GM21619 (cell line): ENCODE measurements at regions not wholly inside any gene's neighbourhood (a gene's known extent, or its start where the extent isn't known, plus 50 kb on each side); places are given as distances from the start of the nearest gene placed in this dataset.

Source experiments
- ATAC-seq: cut with Tn5 transposase; IDR thresholded peaks from one replicate; pipeline ENCODE4 v1.9.1; 2021; ENCODE audit not compliant: unreplicated experiment

DNA sequence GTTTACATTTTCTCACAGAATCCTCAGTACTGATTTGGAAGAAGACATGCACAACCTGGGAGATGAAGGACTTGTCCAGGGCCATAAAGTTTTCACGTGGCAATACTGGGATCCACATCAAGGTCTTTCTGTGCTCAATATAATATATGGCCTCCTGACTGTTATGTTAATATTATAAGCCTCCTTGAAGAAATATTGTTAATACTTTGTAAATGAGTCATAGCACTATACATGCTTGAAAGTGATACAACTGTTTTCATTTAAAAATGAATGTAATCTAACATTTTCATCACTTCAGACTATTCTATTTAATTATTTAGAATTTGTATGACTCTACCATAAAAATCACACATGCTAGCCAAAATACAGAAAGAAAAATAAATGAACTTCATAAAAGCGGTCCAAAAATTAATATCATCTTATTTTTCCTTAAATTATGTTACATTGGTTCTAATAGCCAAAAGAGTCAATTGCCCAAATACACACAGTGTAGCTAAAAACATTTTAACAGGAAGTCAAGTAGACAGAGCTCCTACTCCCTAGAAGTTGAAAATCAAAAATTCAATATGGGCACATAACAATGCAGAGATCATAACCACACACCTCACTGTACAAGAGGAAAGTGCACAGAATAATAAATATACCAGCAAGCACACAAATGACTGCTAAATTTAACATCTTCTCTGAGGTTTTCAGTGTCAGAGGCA is 188.0 kb upstream of the HDDC2 start:
- no peak for ATAC-seq

DNA sequence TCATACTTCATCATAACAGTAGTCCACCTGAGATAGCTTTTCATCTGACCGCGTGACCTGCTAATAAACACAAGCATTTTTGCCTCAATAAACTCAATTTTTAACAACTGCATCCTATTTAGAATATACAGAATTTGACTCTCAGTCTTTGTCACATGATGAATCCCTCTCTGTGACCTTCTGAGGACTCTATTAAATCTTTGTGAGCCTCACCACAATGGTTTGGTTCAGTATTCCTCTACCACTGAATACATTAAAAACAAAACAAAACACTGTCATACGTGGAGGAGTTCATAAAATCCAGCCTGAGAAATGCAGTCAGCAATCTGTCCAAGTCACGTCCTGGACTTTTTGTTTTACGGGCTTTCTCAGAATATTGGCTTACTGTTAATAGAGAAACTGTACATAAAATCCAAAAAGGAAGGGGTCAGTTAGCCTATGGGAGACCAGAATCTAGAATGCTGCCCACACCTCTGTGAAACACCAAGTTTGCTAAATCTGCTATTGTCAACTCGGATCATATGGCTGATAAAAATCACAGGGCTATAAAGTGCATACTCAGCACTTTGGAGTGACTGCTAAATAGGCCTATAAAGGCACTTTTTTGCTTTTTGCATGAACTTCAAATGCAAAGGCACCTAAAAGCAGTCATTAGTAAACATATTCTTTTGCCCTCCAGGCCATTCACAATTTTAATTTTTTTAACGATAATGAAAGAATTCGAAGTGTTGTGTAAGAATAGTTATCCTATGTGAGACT is 190.3 kb upstream of the HDDC2 start:
- ATAC-seq = no peak

DNA sequence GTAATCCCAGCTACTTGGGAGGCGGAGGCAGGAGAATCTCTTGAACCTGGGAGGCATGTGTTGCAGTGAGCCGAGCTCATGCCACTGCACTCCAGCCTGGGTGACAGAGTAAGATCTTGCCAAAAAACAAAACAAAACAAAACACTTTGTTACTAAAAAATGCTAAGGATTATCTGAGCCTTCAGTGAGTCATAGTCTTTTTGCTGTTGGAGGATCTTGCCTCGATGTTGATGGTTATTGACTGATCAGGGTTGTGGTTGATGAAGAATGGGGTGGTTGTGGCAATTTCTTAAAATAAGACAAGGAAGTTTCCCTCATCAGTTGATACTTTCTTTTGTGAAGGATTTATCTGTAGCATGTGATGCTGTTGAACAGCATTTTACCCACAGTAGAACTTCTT is 196.8 kb upstream of the HDDC2 start:
- no peak for ATAC-seq

DNA sequence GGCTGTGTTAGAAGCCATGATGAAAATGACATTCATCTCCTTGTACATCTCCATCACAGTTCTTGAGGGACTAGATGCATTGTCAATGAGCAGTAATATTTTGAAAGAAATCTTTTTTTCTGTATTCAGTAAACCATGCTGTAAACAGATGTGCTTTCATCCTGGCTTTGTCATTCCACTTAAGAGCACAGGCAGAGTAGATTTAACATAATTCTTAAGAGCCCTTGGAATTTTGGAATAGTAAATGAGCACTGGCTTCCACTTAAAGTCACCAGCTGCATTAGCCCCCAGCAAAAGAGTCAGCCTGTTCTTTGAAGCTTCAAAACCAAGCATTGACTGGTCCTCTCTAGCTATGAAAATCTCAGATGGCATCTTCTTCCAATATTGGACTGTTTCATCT is 197.8 kb upstream of the HDDC2 start:
- no peak for ATAC-seq

DNA sequence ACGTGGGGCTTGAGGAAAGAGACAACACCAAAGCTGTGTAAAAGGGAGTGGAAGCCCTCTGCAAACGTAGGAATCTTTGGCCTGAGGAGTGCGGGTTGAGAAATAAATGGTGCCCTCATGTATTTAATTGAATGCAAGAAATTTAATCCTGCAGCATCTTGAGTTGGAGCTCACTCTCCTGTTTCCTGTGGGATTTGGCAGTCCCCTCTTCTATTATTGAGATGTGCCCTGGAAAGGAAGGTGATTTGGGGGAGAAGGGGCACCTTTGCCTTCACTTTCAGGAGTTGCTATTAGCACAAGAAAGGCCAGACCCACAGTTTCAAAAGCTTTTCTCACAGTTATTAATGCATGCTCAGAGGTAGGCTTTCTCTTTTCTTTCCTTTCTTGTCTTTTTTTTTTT is 201.4 kb upstream of the HDDC2 start:
- no peak for ATAC-seq

DNA sequence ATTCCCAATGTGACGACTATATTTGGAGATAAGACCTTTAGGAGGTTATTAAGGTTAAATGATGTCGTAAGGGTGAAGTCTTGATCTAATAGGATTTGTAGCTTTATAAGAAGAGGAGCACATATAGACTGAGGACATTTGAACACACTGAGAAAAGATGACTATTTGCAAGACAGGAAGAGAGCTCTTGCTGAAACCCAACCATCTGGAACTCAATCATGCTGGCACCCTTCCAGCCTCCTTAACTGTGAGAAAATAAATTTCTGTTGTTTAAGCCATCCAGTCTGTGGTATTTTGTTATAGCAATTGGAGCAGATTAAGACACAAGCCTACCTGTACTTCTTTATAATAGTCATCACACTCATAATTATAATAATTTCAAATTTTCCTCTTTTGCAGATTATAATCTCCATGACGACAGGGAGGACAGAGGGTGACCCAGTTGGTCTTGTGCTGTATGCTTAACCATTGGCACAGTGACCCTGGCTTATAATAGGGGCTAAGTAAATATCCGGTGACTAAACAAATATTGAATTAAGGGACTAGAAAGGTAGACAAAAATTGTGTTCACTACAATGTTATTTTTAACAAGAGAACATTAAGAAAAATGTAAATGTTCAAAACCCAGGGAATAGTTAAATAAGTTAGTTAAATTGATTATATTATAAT is 206.4 kb upstream of the HDDC2 start:
- no peak for ATAC-seq

DNA sequence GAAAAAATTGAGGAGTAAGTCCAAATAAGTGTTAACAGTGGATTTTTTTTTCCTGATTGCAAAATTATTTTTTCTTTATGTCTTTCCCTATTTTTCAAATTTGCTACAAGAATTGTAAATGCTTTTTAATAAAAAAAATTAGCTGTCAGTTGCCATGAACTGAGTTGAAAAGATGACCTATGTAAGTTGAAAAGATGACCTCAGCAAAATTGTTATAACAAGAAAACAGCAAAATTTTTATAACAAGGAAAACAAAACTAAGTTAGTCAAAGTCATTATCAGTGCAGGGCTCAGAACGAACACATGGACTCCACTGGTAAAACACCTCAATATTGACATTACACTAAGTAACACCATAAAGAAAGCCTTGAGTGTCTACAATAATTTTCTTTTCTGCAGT is 207.0 kb upstream of the HDDC2 start:
- ATAC-seq = no peak

DNA sequence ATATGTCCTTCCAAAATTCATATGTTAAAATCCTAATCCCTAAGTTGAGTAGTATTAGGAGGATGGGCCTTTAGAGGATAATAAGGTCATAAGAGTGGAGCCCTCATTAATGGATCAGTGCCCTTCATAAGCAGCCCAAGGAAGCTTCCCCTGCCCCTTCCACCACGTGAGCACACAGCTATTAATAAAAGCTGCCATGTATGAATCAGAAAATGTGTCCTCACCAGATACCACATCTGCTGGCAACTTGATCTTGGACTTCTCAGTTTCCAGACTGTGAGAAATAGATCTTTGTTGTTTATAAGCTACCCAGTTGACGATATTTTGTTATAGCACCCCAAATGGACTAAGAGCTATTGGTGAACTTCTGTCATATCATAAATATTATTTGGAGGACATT is 207.7 kb upstream of the HDDC2 start:
- ATAC-seq = no peak

DNA sequence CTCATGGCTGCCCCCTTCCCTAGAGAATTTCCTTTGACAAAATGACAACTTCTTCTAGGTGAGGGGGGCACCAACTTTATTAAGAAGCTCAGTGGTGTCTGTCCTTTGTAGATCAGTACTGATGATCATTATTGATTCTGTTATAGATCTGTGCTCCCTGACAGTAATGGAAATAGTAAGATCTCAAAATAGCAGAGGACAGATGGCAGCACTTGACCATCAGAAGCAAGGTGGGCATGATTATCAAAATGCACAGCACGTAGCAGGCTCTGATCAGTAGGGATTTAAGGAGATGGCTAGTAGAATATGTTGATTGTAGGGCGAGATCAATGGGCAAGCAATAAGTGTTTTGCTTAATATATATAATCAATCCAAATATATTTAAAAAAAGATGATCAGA is 208.6 kb upstream of the HDDC2 start:
- ATAC-seq = no peak

DNA sequence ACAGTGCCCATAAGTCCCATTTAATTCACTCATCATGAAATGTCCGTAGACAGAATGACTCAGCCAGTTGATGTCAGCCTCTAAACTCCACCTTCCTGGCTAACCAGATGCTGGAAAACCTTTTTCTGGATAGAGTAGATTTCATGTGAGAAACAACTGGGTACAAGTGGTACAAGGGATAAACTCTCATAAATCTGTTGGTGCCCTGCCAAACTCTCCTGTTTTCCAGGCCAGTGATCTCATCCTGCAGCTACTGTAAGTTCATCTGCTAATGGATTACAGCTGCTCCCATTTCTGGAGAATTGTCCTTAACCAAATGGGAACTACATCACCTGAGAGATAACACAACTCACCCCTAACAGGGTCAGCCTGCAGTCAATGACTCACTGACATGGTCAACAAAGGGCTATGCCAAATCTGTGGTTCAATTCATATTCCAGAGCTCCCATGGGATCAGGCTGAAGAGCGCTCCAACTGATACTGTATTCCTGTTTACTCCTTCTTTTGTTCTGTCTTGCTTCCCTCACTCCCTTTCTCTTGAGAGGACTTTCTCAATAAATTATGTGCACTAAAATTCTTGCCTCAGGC is 210.1 kb upstream of the HDDC2 start:
- ATAC-seq = no peak

DNA sequence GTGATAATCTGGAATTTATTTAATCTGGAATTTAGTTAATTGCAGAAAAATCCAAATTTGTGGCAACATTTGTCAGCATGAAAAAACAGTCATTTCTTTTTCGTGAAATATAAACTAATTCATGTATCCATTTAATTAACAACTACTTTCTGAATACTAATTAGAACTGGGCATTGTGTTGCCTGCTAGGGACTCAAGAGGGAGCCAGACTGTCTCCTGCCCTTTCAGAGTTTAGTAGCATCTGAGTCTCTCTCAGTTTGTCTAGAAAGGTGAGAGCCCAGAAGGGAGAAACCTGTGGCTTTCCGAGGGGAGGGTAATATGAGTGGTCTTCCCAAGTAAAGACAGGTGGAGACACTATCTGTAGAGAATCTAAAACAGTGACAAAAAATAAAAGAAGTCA is 210.9 kb upstream of the HDDC2 start:
- peak; percentile 60 for ATAC-seq

DNA sequence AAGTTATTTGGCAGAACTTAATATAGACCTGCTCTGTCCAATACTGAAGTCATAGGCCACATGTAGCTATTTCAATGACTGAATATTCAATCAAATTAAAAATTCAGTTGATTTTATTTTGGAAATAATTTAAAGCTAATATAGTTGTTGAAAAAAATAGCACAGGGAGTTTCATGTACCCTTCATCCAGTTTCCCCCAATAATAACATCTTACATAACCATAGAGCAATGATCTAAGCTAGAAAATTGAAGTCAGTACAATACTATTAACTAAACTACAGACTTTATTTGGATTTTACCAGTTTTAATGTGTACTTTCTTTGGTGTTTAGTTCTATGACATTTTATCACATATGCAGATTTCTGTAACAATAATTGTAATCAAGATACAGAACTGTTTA is 212.2 kb upstream of the HDDC2 start:
- ATAC-seq = no peak

DNA sequence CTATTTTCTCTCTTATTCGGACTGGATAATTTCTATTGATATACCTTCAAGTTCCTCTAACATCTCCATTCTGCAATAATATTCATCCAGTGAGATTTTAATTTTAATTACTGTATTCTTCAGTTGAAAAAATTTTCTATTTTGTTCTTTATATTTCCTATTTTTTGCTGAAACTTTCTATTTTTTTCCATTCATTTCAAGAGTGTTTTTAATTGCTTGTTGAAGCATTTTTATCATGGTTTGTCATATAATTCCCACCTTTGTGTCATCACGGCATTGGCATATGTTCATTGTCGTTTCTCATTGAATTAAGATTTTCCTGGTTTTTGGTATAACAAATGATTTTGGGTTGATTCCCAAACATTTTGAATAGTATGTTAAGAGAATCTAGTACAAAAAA is 214.9 kb upstream of the HDDC2 start:
- no peak for ATAC-seq

DNA sequence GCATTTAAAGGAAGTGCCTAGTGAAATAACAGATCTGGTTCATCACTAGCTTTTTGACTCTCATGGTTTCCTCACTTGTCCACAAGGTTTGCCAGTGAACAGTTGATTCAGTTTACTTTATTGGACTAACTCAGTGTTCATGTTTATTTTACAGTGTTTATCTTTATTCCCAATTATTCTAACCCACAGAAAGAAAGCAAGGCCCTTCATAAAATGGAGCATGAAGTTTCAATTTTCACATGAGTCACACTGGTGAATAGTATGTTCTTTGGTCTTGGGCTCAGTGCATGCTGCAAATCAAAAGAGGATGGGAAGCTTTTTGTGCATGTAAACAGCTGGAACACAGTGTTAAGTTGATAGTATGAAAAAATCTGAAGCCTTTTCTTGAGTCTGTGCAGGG is 217.6 kb upstream of the HDDC2 start:
- ATAC-seq = no peak

DNA sequence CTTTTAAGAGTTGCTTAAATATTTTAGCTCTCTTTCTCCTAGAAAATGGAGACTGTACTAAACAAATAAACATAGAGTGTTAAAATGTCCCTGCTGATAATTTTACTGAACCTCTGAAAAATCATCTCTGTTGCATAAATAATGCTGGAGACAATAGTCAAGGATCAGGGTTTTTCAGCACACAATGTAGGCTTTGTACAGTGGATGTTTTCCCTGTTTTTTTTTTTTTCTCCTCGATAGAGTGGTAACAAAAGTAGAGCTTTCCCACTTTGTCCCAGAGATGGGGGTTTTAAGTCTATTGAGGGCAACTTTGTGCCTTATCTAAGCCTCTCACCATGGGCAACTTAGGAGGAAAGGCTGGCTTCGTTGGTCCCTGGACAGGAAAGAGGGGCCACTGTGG is 222.6 kb upstream of the HDDC2 start:
- no peak for ATAC-seq

DNA sequence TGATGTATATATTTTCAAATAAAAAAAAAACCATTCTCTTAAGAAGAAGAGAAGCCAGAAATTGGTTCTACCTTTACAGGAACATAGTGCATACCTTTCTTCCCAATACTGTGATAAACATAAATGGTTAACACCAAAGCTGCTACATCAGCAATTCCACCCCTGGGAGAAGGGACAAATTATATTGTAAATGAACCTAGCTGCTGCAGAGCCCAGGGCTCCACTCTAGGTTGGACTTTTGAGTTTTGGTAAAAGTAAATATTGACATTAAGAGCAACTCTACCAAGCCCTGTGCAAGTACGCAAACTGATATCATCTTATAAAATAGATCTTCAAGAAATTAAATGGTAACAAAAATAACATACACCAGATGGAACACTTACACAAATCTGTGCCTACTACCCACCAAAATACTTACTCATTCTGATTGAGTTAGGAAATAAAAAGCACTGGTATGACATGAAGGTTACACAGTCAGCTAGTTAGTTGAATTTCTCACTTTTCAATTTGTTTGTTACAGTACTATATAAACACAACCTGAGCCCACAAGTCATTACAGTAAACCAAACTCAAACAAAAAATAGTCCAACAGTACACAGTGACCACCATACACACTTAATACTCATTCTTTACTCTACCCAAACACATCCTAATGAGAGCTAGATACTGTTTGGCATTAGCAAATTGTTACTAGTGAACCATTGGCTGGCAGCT is 223.3 kb upstream of the HEY2 start:
- no peak for ATAC-seq

DNA sequence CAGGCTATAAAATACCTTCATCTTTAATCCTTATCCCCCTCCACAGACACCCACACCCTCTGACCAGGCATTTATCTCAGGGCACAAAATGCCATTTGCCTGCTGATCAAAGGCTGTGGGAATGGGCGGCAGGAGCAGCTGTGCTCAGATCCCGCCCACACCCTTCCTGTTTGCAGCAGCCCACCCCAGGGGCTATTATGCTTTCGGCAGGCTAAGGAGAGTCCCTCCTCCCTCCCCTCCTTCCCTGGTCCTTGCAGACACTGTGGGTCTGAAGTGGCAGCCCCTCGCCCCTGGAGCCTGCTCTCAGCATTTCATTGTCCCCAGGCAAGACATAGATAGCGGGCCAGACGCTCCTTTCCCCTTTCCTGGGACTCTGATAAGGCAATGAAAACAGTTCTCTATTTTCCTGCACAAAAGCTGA is 220.8 kb upstream of the HEY2 start:
- no peak for ATAC-seq

DNA sequence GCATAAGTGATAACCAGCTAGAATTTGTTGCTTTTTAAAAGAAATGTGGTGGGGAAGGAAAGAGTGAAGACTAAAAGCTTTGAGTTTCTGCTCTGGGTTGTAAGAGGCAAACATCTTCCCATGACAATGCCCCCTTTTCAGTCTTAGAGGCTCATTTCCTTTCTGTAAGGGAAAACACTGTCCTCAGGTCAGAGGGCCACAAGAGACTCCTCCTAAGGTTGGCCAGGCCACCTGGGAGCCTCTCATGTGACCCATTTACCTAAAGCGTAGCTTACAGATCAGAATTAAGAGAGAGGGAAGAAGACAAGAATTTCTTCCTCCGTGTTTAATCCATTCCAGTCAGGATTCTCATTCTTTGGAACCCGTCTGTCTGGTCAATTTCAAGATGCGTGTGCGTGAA is 220.4 kb upstream of the HEY2 start:
- no peak for ATAC-seq

DNA sequence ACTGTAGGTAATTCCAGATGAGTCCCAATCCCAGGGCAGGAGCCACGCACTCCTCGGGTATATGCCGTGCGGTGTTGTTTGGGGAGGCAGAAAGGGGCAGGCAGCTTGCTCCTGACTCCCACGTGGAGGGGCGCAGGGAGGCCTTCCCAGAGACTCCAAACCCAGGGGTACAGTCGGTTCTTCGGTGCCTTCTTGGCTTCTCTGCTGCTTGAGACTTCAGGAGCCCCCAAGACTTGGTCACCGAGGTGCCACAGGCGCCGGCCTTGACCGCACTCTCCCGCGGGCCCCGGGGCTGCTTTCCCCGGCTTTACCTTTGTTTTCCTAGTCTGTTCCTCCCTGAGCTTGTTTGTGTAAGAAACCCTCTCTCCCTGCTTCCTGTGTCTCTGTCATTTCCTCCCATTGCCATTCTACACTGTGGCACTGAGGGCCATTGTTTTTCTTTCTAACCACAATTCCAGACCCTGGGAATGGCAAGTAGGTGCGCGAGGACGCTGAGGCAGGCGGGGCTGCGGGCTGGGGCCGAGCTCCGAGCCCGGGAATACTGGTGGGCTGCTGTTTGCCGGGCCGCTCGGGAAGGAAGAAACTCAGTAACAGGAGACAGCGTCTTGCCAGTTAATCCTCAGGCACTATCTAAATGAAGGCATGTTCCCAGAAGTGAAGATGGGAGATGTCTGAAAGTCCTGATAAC is 215.6 kb upstream of the HEY2 start:
- ATAC-seq = no peak

DNA sequence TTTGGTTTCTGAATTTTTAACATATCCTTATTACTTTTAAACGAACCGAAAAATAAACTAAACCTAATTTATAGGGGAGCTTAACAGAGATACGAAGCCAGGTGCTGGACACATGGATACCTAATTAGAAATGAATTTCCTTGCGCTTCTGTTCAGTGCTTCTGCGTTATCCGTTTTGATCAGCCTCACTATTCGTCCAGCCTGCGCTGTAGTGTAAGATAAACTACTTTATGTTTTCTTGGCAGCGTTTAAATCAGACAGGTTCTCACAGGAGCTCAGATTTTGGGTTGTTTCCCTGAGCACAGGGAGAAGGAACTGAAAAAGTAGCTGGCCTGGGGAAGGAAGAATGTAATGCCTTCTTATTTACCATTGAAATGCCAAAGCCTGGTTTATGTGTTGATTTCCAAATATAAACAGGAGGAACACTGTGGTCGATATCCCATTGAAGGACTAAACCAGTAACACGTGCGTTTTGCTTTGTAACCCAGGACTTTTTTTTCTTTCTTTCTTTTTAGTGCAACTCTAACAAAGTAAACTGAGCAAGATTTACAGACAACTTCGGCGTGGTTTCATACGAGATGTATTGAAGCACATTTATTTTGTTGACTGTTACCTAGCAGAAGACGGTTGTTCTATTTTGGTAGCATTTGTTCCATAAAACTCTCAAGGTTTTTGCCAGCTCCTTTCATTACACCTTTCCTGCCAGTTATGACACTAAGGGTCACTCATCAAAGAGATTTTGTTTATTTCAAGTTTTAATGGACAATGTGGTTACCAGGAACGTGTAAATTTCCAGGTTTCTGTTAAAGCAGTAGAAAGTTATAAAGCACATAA is 214.8 kb upstream of the HEY2 start:
- ATAC-seq = no peak
